ENCODE measurements at regions not wholly inside any gene's neighbourhood (a gene's known extent, or its start where the extent isn't known, plus 50 kb on each side); places are given as distances from the start of the nearest gene placed in this dataset.

DNA sequence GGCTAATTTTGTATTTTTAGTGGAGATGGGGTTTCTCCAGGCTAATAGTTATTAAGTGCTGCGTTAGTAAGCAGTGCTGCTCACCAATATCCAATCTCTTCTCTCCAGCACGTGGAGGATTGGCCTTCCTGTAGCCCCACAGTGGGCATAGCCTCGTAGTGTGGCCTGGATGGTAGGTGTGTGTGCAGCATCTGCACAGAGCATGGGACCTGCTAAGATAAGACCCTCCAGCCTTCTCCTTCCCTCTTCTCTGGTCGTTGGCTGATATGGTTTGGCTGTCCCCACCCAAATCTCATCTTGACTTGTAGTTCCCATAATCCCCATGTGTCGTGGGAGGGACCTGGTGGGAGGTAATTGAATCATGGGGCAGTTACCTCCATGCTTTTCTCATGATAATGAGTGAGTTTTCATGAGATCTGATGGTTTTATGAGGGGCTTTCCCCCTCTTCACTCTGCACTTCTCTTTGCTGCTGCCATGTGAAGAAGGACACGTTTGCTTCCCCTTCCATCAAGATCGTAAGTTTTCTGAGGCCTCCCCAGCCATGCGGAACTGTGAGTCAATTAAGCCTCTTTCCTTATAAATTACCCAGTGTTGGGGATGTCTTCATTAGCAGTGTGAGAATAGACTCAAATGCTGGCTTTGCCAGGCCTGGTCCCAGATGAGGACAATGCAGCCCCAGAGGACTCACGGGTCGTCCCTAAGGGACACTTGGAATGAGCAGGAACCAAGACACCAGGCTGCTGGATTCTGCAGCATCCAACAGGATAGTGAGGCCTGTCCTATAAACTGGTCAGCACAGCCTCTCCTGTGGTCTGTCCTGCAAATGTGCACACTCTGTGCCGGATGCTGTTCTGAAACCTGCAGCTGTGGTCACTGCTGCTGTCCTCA, 63.4 kb upstream of the AFDN start:
- no peak for TF ChIP-seq YY1 (IDR thresholded peaks at IDR 0.05; ENCODE audit: low read depth)
- TF ChIP-seq, protein P1, sequence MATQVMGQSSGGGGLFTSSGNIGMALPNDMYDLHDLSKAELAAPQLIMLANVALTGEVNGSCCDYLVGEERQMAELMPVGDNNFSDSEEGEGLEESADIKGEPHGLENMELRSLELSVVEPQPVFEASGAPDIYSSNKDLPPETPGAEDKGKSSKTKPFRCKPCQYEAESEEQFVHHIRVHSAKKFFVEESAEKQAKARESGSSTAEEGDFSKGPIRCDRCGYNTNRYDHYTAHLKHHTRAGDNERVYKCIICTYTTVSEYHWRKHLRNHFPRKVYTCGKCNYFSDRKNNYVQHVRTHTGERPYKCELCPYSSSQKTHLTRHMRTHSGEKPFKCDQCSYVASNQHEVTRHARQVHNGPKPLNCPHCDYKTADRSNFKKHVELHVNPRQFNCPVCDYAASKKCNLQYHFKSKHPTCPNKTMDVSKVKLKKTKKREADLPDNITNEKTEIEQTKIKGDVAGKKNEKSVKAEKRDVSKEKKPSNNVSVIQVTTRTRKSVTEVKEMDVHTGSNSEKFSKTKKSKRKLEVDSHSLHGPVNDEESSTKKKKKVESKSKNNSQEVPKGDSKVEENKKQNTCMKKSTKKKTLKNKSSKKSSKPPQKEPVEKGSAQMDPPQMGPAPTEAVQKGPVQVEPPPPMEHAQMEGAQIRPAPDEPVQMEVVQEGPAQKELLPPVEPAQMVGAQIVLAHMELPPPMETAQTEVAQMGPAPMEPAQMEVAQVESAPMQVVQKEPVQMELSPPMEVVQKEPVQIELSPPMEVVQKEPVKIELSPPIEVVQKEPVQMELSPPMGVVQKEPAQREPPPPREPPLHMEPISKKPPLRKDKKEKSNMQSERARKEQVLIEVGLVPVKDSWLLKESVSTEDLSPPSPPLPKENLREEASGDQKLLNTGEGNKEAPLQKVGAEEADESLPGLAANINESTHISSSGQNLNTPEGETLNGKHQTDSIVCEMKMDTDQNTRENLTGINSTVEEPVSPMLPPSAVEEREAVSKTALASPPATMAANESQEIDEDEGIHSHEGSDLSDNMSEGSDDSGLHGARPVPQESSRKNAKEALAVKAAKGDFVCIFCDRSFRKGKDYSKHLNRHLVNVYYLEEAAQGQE (IDR thresholded peaks at IDR 0.05; ENCODE audit: low read depth), result no peak
- no peak for TF ChIP-seq CREB1 (IDR thresholded peaks at IDR 0.05; ENCODE audit: low read depth)
- TF ChIP-seq, protein P2, sequence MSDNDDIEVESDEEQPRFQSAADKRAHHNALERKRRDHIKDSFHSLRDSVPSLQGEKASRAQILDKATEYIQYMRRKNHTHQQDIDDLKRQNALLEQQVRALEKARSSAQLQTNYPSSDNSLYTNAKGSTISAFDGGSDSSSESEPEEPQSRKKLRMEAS (IDR thresholded peaks at IDR 0.05), result no peak
- no peak for TF ChIP-seq NFIC (IDR thresholded peaks at IDR 0.05)
- no peak for TF ChIP-seq TCF12 (IDR thresholded peaks at IDR 0.05; ENCODE audit: low read depth)
